Neural progenitor cell (in vitro differentiated cells): ENCODE measurements at regions not wholly inside any gene's neighbourhood (a gene's known extent, or its start where the extent isn't known, plus 50 kb on each side); places are given as distances from the start of the nearest gene placed in this dataset.

ENCODE experiments used
- DNase-seq: peaks from one replicate; pipeline ENCODE4 v3.0.0-alpha.2; 2016; ENCODE audit warnings: low spot score
- H2AFZ ChIP-seq: fragments of 200-600 bp; sonication (generic); replicated peaks from 2 replicates; pipeline ENCODE4 v1.6.1; 2016; ENCODE audit warnings: antibody characterized with exemption
- H3F3A ChIP-seq: fragments of 200-600 bp; sonication (generic); 2 replicates; pipeline ENCODE4 v1.6.1; 2016; ENCODE audit warnings: antibody characterized with exemption, low read depth
- H3K27ac ChIP-seq: fragments of 200-600 bp; sonication (generic); 2 replicates; pipeline ENCODE4 v1.5.1; 2016; ENCODE audit warnings: mild to moderate bottlenecking
- H3K27me3 ChIP-seq: fragments of 200-600 bp; sonication (generic); 2 replicates; pipeline ENCODE4 v1.6.1; 2016; ENCODE audit warnings: mild to moderate bottlenecking, moderate library complexity
- H3K36me3 ChIP-seq: fragments of 200-600 bp; sonication (generic); 2 replicates; pipeline ENCODE4 v1.5.1; 2016
- H3K4me1 ChIP-seq: fragments of 200-600 bp; sonication (generic); 2 replicates; pipeline ENCODE4 v1.6.1; 2016; ENCODE audit warnings: mixed run types
- H3K4me2 ChIP-seq: fragments of 200-600 bp; sonication (generic); 2 replicates; pipeline ENCODE4 v1.6.1; 2016
- H3K4me3 ChIP-seq: fragments of 200-600 bp; sonication (generic); 2 replicates; pipeline ENCODE4 v1.5.1; 2016
- H3K79me2 ChIP-seq: fragments of 200-600 bp; sonication (generic); 2 replicates; pipeline ENCODE4 v1.6.1; 2016; ENCODE audit warnings: low read depth
- H3K9ac ChIP-seq: fragments of 200-600 bp; sonication (generic); 2 replicates; pipeline ENCODE4 v1.6.1; 2016
- H3K9me3 ChIP-seq: fragments of 200-600 bp; sonication (generic); 2 replicates; pipeline ENCODE4 v1.5.1; 2016; ENCODE audit warnings: low read depth
- H4K20me1 ChIP-seq: fragments of 200-600 bp; sonication (generic); 2 replicates; pipeline ENCODE4 v1.6.1; 2016; ENCODE audit warnings: low read depth
- H3K27ac Mint-ChIP-seq: 3 replicates; pipeline ENCODE4 v1.8.0; 2021; ENCODE audit warnings: mixed read lengths
- H3K27me3 Mint-ChIP-seq: 2 replicates; pipeline ENCODE4 v1.8.0; 2022; ENCODE audit warnings: low read depth, mild to moderate bottlenecking, inconsistent platforms, moderate library complexity, mixed read lengths; ENCODE audit not compliant: insufficient read depth
- H3K36me3 Mint-ChIP-seq: 3 replicates; pipeline ENCODE4 v1.8.0; 2021; ENCODE audit warnings: mixed read lengths
- H3K4me1 Mint-ChIP-seq: 3 replicates; pipeline ENCODE4 v1.8.0; 2021; ENCODE audit warnings: mixed read lengths
- H3K4me3 Mint-ChIP-seq: 3 replicates; pipeline ENCODE4 v1.8.0; 2021; ENCODE audit warnings: mild to moderate bottlenecking, moderate library complexity, mixed read lengths
- H3K9me3 Mint-ChIP-seq: 3 replicates; pipeline ENCODE4 v1.8.0; 2020; ENCODE audit warnings: mixed read lengths
- EZH2 ChIP-seq: fragments of 200-600 bp; sonication (generic); IDR thresholded peaks from 2 replicates; pipeline ENCODE4 v1.6.1; 2017; ENCODE audit warnings: antibody characterized with exemption, mild to moderate bottlenecking, moderate library complexity
- EZH2phosphoT487 ChIP-seq: fragments of 200-600 bp; sonication (generic); IDR thresholded peaks from 2 replicates; pipeline ENCODE4 v1.6.1; 2017; ENCODE audit warnings: antibody characterized with exemption
- TF ChIP-seq, protein P1 (sequence below): fragments of 200-600 bp; sonication (generic); IDR thresholded peaks from 2 replicates; pipeline ENCODE4 v1.5.1; 2017; ENCODE audit warnings: antibody characterized with exemption, mild to moderate bottlenecking

DNA sequence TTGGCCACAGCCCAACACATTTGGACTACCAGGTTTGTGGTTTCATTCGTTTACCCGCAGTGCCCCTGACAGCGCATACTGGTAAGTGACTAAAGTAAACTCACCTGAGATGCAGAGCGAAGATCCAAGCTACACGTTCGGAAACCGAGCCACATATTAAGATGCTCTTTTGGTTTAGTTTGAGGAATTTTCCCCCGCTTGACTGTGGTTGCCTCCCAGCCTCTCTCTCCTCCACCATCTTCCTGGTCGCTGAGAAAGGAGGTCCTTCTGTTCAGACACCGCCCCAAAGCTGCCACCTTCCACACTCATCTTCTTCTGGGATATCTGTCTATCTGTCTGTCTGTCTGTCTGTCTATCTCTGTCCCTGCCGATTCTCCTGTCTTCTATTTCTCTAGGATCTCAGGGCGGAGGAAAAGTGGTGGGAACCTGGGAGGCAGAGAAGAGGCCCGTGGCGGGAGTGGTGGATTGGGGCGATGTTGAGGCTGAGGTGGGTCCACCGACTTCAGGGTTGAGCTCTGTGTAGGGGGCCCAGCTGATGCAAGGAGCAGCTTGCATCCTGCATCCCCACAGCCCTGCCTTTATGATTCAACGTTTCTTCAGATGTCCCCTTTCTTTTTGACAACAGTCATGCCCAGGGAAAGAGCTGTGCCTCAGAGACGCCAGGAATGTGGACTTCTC lies 196.9 kb upstream of the ZNF184 start:
- DNase-seq, result peak; percentile 50
- Mint-ChIP-seq H3K9me3 (peaks cover 5% of the 10 kb centered on the region), H3K27me3 (peaks cover 61% of the 10 kb centered on the region), H3K36me3 (no peaks in the 10 kb centered on the region), H3K4me3 (peak overlapping the region; percentile 91), H3K27ac (peak overlapping the region; percentile 2), H3K4me1 (peaks cover 49% of the 10 kb centered on the region)
- H4K20me1 ChIP-seq, result peaks cover 31% of the 10 kb centered on the region
- H3F3A ChIP-seq, result peaks cover 42% of the 10 kb centered on the region
- H3K79me2 ChIP-seq, result no peaks in the 10 kb centered on the region
- no peak overlapping the region for H2AFZ ChIP-seq
- peak; percentile 27 for TF ChIP-seq EZH2phosphoT487
- TF ChIP-seq EZH2, result peak; percentile 50
- TF ChIP-seq, protein P1, sequence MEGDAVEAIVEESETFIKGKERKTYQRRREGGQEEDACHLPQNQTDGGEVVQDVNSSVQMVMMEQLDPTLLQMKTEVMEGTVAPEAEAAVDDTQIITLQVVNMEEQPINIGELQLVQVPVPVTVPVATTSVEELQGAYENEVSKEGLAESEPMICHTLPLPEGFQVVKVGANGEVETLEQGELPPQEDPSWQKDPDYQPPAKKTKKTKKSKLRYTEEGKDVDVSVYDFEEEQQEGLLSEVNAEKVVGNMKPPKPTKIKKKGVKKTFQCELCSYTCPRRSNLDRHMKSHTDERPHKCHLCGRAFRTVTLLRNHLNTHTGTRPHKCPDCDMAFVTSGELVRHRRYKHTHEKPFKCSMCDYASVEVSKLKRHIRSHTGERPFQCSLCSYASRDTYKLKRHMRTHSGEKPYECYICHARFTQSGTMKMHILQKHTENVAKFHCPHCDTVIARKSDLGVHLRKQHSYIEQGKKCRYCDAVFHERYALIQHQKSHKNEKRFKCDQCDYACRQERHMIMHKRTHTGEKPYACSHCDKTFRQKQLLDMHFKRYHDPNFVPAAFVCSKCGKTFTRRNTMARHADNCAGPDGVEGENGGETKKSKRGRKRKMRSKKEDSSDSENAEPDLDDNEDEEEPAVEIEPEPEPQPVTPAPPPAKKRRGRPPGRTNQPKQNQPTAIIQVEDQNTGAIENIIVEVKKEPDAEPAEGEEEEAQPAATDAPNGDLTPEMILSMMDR, result no peak
- H3K9ac ChIP-seq, result no peak overlapping the region
- peaks cover 8% of the 10 kb centered on the region for H3K4me1 ChIP-seq
- no peak overlapping the region for H3K27ac ChIP-seq
- H3K27me3 ChIP-seq, result peaks cover 81% of the 10 kb centered on the region
- no peaks in the 10 kb centered on the region for H3K36me3 ChIP-seq
- H3K4me2 ChIP-seq, result peak overlapping the region; percentile 82
- no peaks in the 10 kb centered on the region for H3K9me3 ChIP-seq
- H3K4me3 ChIP-seq, result peak overlapping the region; percentile 58

- Histone ChIP-seq H3F3A (peaks cover 43% of the 10 kb centered on the region), H3K4me1 (peaks cover 8% of the 10 kb centered on the region), H3K9me3 (no peaks in the 10 kb centered on the region), H3K4me3 (peak overlapping the region; percentile 58), H4K20me1 (peaks cover 31% of the 10 kb centered on the region), H3K79me2 (no peaks in the 10 kb centered on the region), H3K27ac (no peak overlapping the region), H3K36me3 (no peaks in the 10 kb centered on the region), H3K9ac (no peak overlapping the region), H3K27me3 (peaks cover 76% of the 10 kb centered on the region), H2AFZ (no peak overlapping the region), H3K4me2 (peak overlapping the region; percentile 82)
- peaks cover 57% of the 10 kb centered on the region for H3K27me3 Mint-ChIP-seq
- peaks cover 49% of the 10 kb centered on the region for H3K4me1 Mint-ChIP-seq
- no peak for TF ChIP-seq EZH2phosphoT487
- TF ChIP-seq, protein P1, result no peak
- TF ChIP-seq EZH2, result no peak
- no peaks in the 10 kb centered on the region for H3K36me3 Mint-ChIP-seq
- peak; percentile 35 for DNase-seq
- peaks cover 5% of the 10 kb centered on the region for H3K9me3 Mint-ChIP-seq
- peak overlapping the region; percentile 91 for H3K4me3 Mint-ChIP-seq
- no peak overlapping the region for H3K27ac Mint-ChIP-seq
Measured at GRCh38 chr6:27669295-27669623, 196.4 kb upstream of the ZNF184 start.

GRCh38 chr6:27668442-27669294 lies 195.8 kb upstream of the ZNF184 start:
- H3K27me3 Mint-ChIP-seq, result peaks cover 55% of the 10 kb centered on the region
- DNase-seq, result peak; percentile 74
- no peaks in the 10 kb centered on the region for H3K36me3 Mint-ChIP-seq
- H3K27ac ChIP-seq, result no peak overlapping the region
- peaks cover 49% of the 10 kb centered on the region for H3F3A ChIP-seq
- H4K20me1 ChIP-seq, result peaks cover 31% of the 10 kb centered on the region
- H2AFZ ChIP-seq, result no peak overlapping the region
- peak overlapping the region; percentile 91 for H3K4me3 Mint-ChIP-seq
- no peaks in the 10 kb centered on the region for H3K79me2 ChIP-seq
- H3K27me3 ChIP-seq, result peaks cover 70% of the 10 kb centered on the region
- no peaks in the 10 kb centered on the region for H3K9me3 ChIP-seq
- peaks cover 8% of the 10 kb centered on the region for H3K4me1 ChIP-seq
- H3K36me3 ChIP-seq, result no peaks in the 10 kb centered on the region
- H3K4me3 ChIP-seq, result peak overlapping the region; percentile 58
- H3K27ac Mint-ChIP-seq, result peak overlapping the region; percentile 72
- no peak overlapping the region for H3K9ac ChIP-seq
- TF ChIP-seq EZH2phosphoT487, result no peak
- peak; percentile 7 for TF ChIP-seq EZH2
- peaks cover 49% of the 10 kb centered on the region for H3K4me1 Mint-ChIP-seq
- peaks cover 5% of the 10 kb centered on the region for H3K9me3 Mint-ChIP-seq
- H3K4me2 ChIP-seq, result peak overlapping the region; percentile 82
